ENCODE measurements at regions not wholly inside any gene's neighbourhood (a gene's known extent, or its start where the extent isn't known, plus 50 kb on each side); places are given as distances from the start of the nearest gene placed in this dataset.

DNA sequence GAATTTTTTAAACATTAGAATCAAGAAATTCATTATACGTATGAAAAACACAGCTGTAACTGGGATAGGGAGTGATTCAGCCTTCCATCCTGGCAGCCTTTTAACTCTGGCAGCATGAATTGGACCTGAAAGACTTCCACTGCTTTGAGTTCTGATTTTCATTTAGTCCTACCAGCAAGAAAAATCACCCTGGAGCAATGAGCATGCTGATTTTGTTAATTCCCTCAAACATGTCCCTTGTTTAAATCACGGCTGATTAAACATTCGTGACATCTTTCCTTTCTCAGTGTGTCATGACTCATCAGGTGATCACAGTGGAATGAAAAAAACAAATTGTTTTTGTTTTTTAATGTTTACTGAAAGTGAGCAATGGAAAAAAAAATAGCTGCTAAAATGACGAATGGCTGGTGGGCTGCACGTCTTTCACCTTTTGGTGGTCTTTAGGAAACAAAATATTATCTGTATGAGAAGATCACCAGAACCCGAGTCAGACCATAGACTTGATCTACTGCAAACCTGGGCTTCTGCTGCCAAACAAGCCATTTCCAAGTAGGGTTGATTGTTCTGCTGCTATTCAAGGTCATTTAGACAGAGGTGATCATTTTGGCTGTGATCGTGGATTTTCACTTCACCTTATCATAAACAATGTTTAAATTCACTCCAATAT lies 67.0 kb upstream of the CAND1 start:
- Mint-ChIP-seq H3K4me3 (no peak overlapping the region), H3K36me3 (ENCODE audit: low read depth) (no peaks in the 10 kb centered on the region), H3K4me1 (peaks cover 5% of the 10 kb centered on the region), H3K27me3 (peaks cover 8% of the 10 kb centered on the region), H3K27ac (no peak overlapping the region), H3K9me3 (no peaks in the 10 kb centered on the region)
- no peak for ATAC-seq (ENCODE audit: low read depth)
- intact Hi-C loops (cut with micrococcal nuclease) = no loop called here
- TF ChIP-seq CTCF (IDR thresholded peaks at IDR 0.05) = no peak
- DNase-seq = no peak
- ChIA-PET POLR2A (no interaction called here), CTCF (no interaction called here)

DNA sequence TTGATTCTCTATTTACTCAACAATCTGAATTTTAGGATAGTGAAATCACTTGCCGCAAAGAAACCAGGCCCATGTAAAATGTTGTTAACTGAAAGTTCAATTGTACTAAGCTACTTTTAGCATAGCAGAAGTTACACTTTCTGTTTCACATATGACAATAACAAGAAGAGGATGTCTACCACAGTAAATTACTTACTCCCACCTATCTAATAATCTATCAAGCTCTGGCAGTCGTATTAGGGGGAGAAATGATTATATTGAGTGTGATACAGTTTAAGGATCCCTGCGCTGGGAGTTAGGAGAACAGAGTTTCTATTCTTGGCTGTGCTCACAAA lies 66.5 kb upstream of the CAND1 start:
- no peak for TF ChIP-seq CTCF (IDR thresholded peaks at IDR 0.05)
- ATAC-seq (ENCODE audit: low read depth) (no peak), DNase-seq (no peak)
- POLR2A ChIA-PET = no interaction called here
- CTCF ChIA-PET = no interaction called here
- no peak overlapping the region for H3K4me3 Mint-ChIP-seq
- H3K27ac Mint-ChIP-seq = no peak overlapping the region
- H3K9me3 Mint-ChIP-seq = no peaks in the 10 kb centered on the region
- peaks cover 8% of the 10 kb centered on the region for H3K27me3 Mint-ChIP-seq
- H3K4me1 Mint-ChIP-seq = peaks cover 5% of the 10 kb centered on the region
- H3K36me3 Mint-ChIP-seq (ENCODE audit: low read depth) = no peaks in the 10 kb centered on the region
- intact Hi-C loops (cut with micrococcal nuclease) = no loop called here

- POLR2A ChIA-PET = no interaction called here
- intact Hi-C loops (cut with micrococcal nuclease) = no loop called here
- Mint-ChIP-seq H3K4me1 (no peaks in the 10 kb centered on the region), H3K4me3 (no peak overlapping the region), H3K27ac (no peak overlapping the region), H3K27me3 (peaks cover 24% of the 10 kb centered on the region), H3K9me3 (no peaks in the 10 kb centered on the region), H3K36me3 (ENCODE audit: low read depth) (no peaks in the 10 kb centered on the region)
- DNase-seq (no peak), ATAC-seq (ENCODE audit: low read depth) (no peak)
- CTCF ChIA-PET = no interaction called here
- no peak for TF ChIP-seq CTCF (IDR thresholded peaks at IDR 0.05)
Observed at GRCh38 chr12:67208281-67209067, 60.7 kb upstream of the CAND1 start.

GRCh38 chr12:67211029-67211428 lies 58.1 kb upstream of the CAND1 start:
- POLR2A ChIA-PET = no interaction called here
- CTCF ChIA-PET = no interaction called here
- ATAC-seq (ENCODE audit: low read depth) (no peak), DNase-seq (no peak)
- no peak overlapping the region for H3K27ac Mint-ChIP-seq
- H3K27me3 Mint-ChIP-seq = peaks cover 18% of the 10 kb centered on the region
- intact Hi-C loops (cut with micrococcal nuclease) = no loop called here
- no peaks in the 10 kb centered on the region for H3K4me1 Mint-ChIP-seq
- no peak overlapping the region for H3K4me3 Mint-ChIP-seq
- H3K36me3 Mint-ChIP-seq (ENCODE audit: low read depth) = no peaks in the 10 kb centered on the region
- no peak for TF ChIP-seq CTCF (IDR thresholded peaks at IDR 0.05)
- no peaks in the 10 kb centered on the region for H3K9me3 Mint-ChIP-seq

DNA sequence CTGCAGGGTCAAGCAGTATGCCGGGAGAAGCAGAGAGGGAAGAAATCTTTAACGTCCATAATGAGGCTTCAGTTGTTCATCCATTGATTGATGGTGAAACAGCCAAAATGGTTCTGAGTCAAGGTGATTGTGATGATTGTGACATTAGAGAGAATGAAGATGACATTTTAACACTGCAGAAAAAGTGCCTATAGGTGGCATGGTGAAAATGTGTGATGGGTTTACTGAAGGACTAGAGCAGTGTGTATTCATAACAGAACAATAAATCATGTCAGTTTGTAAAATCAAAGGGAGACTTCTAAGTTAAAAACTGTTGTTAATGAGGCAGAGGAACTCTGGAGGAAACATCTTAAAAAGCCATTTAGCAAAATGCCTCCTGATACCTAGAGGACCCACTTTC lies 57.7 kb upstream of the CAND1 start:
- Mint-ChIP-seq H3K9me3 (no peaks in the 10 kb centered on the region), H3K4me1 (no peaks in the 10 kb centered on the region), H3K27ac (no peak overlapping the region), H3K4me3 (no peak overlapping the region), H3K27me3 (peaks cover 20% of the 10 kb centered on the region), H3K36me3 (ENCODE audit: low read depth) (no peaks in the 10 kb centered on the region)
- ChIA-PET POLR2A (no interaction called here), CTCF (no interaction called here)
- intact Hi-C loops (cut with micrococcal nuclease) = no loop called here
- no peak for TF ChIP-seq CTCF (IDR thresholded peaks at IDR 0.05)
- ATAC-seq (ENCODE audit: low read depth) = no peak
- no peak for DNase-seq
